ENCODE measurements at regions not wholly inside any gene's neighbourhood (a gene's known extent, or its start where the extent isn't known, plus 50 kb on each side); places are given as distances from the start of the nearest gene placed in this dataset.
A peak's percentile ranks its signal among the peaks of the same experiment; 100 is the strongest.
"Not testable (repeated sequence)": the region's sequence is repeated elsewhere in the genome, so short reads cannot be mapped to it uniquely, and the experiment has no call there.

- H3K4me1 ChIP-seq (ENCODE audit: insufficient read depth, low read length); H3K27me3 ChIP-seq (ENCODE audit: low read length); H3F3A ChIP-seq (ENCODE audit: low read length, unreplicated experiment); DNase-seq; POLR2A ChIA-PET (ENCODE audit: unreplicated experiment); H3K9ac ChIP-seq (ENCODE audit: low read length); H4K20me1 ChIP-seq (ENCODE audit: low read length); ATAC-seq; H2AFZ ChIP-seq (ENCODE audit: low read length); H3K4me3 ChIP-seq (ENCODE audit: low read length); CTCF ChIA-PET; H3K36me3 ChIP-seq (ENCODE audit: low read depth, low read length); H3K79me2 ChIP-seq (ENCODE audit: low read length); H3K9me2 ChIP-seq (replicated peaks; ENCODE audit: low read length); BruUV-seq (replicated peaks); intact Hi-C loops (cut with micrococcal nuclease); H3K27ac ChIP-seq (ENCODE audit: low read length); H3K9me3 ChIP-seq (ENCODE audit: low read length); H3K4me2 ChIP-seq (ENCODE audit: low read length): not testable (repeated sequence)
These were observed 214.5 kb upstream of the NOTCH2NLA start for GRCh38 chr1:146443088-146443870.

- H4K20me1 ChIP-seq (ENCODE audit: low read length); H3K27ac ChIP-seq (ENCODE audit: low read length); H3K27me3 ChIP-seq (ENCODE audit: low read length); H3K4me1 ChIP-seq (ENCODE audit: insufficient read depth, low read length); H3F3A ChIP-seq (ENCODE audit: low read length, unreplicated experiment); H3K79me2 ChIP-seq (ENCODE audit: low read length); CTCF ChIA-PET; intact Hi-C loops (cut with micrococcal nuclease); H2AFZ ChIP-seq (ENCODE audit: low read length); ATAC-seq; POLR2A ChIA-PET (ENCODE audit: unreplicated experiment); H3K9me2 ChIP-seq (replicated peaks; ENCODE audit: low read length); H3K9me3 ChIP-seq (ENCODE audit: low read length); H3K36me3 ChIP-seq (ENCODE audit: low read depth, low read length); H3K4me2 ChIP-seq (ENCODE audit: low read length); H3K4me3 ChIP-seq (ENCODE audit: low read length); H3K9ac ChIP-seq (ENCODE audit: low read length): not testable (repeated sequence)
- BruUV-seq (replicated peaks): TSS peak; percentile 84
- DNase-seq: peak; percentile 69
These were observed 209.7 kb upstream of the NOTCH2NLA start for GRCh38 chr1:146438543-146438942.

- peak; percentile 64 for DNase-seq
- H3K27me3 ChIP-seq (ENCODE audit: low read length); ATAC-seq; H4K20me1 ChIP-seq (ENCODE audit: low read length); POLR2A ChIA-PET (ENCODE audit: unreplicated experiment); H2AFZ ChIP-seq (ENCODE audit: low read length); H3K9me3 ChIP-seq (ENCODE audit: low read length); H3K4me1 ChIP-seq (ENCODE audit: insufficient read depth, low read length); H3K79me2 ChIP-seq (ENCODE audit: low read length); H3K9ac ChIP-seq (ENCODE audit: low read length); H3F3A ChIP-seq (ENCODE audit: low read length, unreplicated experiment); CTCF ChIA-PET; H3K9me2 ChIP-seq (replicated peaks; ENCODE audit: low read length); H3K36me3 ChIP-seq (ENCODE audit: low read depth, low read length); H3K4me3 ChIP-seq (ENCODE audit: low read length); H3K4me2 ChIP-seq (ENCODE audit: low read length); intact Hi-C loops (cut with micrococcal nuclease); BruUV-seq (replicated peaks): not testable (repeated sequence)
- peak overlapping the region; percentile 49; the same call in 1 of the 2 replicates for H3K27ac ChIP-seq (ENCODE audit: low read length)
These were observed 187.8 kb upstream of the NOTCH2NLA start for GRCh38 chr1:146416642-146417041.

- H3K4me3 ChIP-seq (ENCODE audit: low read length); H4K20me1 ChIP-seq (ENCODE audit: low read length); H3K79me2 ChIP-seq (ENCODE audit: low read length); intact Hi-C loops (cut with micrococcal nuclease); CTCF ChIA-PET; H3K4me1 ChIP-seq (ENCODE audit: insufficient read depth, low read length); POLR2A ChIA-PET (ENCODE audit: unreplicated experiment); H2AFZ ChIP-seq (ENCODE audit: low read length); H3K27ac ChIP-seq (ENCODE audit: low read length); BruUV-seq (replicated peaks); H3K9ac ChIP-seq (ENCODE audit: low read length); H3F3A ChIP-seq (ENCODE audit: low read length, unreplicated experiment); H3K9me2 ChIP-seq (replicated peaks; ENCODE audit: low read length); H3K9me3 ChIP-seq (ENCODE audit: low read length); ATAC-seq; DNase-seq; H3K27me3 ChIP-seq (ENCODE audit: low read length); H3K4me2 ChIP-seq (ENCODE audit: low read length); H3K36me3 ChIP-seq (ENCODE audit: low read depth, low read length): not testable (repeated sequence)
These were observed 186.2 kb upstream of the NOTCH2NLA start for GRCh38 chr1:146415017-146415416.

- BruUV-seq (replicated peaks); H3K9me2 ChIP-seq (replicated peaks; ENCODE audit: low read length); H3K4me2 ChIP-seq (ENCODE audit: low read length); ATAC-seq; CTCF ChIA-PET; H3K27me3 ChIP-seq (ENCODE audit: low read length); H2AFZ ChIP-seq (ENCODE audit: low read length); H3K79me2 ChIP-seq (ENCODE audit: low read length); H4K20me1 ChIP-seq (ENCODE audit: low read length); H3K36me3 ChIP-seq (ENCODE audit: low read depth, low read length); intact Hi-C loops (cut with micrococcal nuclease); H3K4me1 ChIP-seq (ENCODE audit: insufficient read depth, low read length); POLR2A ChIA-PET (ENCODE audit: unreplicated experiment); H3F3A ChIP-seq (ENCODE audit: low read length, unreplicated experiment); H3K9ac ChIP-seq (ENCODE audit: low read length); H3K4me3 ChIP-seq (ENCODE audit: low read length); H3K9me3 ChIP-seq (ENCODE audit: low read length); H3K27ac ChIP-seq (ENCODE audit: low read length): not testable (repeated sequence)
- DNase-seq: peak; percentile 73
These were observed 185.1 kb upstream of the NOTCH2NLA start for GRCh38 chr1:146413911-146414310.

- H4K20me1 ChIP-seq (ENCODE audit: low read length); BruUV-seq (replicated peaks); H3K9me3 ChIP-seq (ENCODE audit: low read length); H3K79me2 ChIP-seq (ENCODE audit: low read length); H3K4me3 ChIP-seq (ENCODE audit: low read length); POLR2A ChIA-PET (ENCODE audit: unreplicated experiment); H3K4me1 ChIP-seq (ENCODE audit: insufficient read depth, low read length); H3K9me2 ChIP-seq (replicated peaks; ENCODE audit: low read length); DNase-seq; H3F3A ChIP-seq (ENCODE audit: low read length, unreplicated experiment); H3K4me2 ChIP-seq (ENCODE audit: low read length); H3K9ac ChIP-seq (ENCODE audit: low read length); H3K27me3 ChIP-seq (ENCODE audit: low read length); H3K36me3 ChIP-seq (ENCODE audit: low read depth, low read length); CTCF ChIA-PET; intact Hi-C loops (cut with micrococcal nuclease); H2AFZ ChIP-seq (ENCODE audit: low read length): not testable (repeated sequence)
- H3K27ac ChIP-seq (ENCODE audit: low read length): 0 out of 2 replicates have a peak overlapping the region, but pooled peaks have one; percentile 16
- ATAC-seq: peak; percentile 38; the same call in 1 of the 2 replicates
These were observed 183.1 kb upstream of the NOTCH2NLA start for GRCh38 chr1:146411923-146412322.

Measured in PC-3 (cell line).